Caco-2 (cell line): ENCODE measurements at regions not wholly inside any gene's neighbourhood (a gene's known extent, or its start where the extent isn't known, plus 50 kb on each side); places are given as distances from the start of the nearest gene placed in this dataset.

ENCODE experiments used
- BruUV-seq: library from RNA; stranded (reverse); fragments of 400-500 nt; replicated peaks from 2 replicates; lab custom pipeline; 2021; lab: Mats Ljungman, UMichigan
- CTCF ChIA-PET: fragments of 300-600 bp; sonication (Branson Sonifier 250); formaldehyde crosslinking; loops from one replicate; lab custom pipeline; 2022; ENCODE audit warnings: antibody characterized with exemption; lab: Charles Lee
- POLR2A ChIA-PET: fragments of 300-600 bp; sonication (Branson Sonifier 250); formaldehyde crosslinking; loops from one replicate; lab custom pipeline; 2022; ENCODE audit warnings: antibody characterized with exemption; lab: Charles Lee
- DNase-seq, 2 experiments: peaks; one replicate each; pipeline versions ENCODE4 v3.0.0 to v3.0.0-alpha.2; 2020 to 2022
- H3K27me3 ChIP-seq: replicated peaks from 2 replicates; pipeline ENCODE4 v1.6.0; 2011; ENCODE audit warnings: low read length; ENCODE audit not compliant: control insufficient read depth, insufficient read depth
- H3K36me3 ChIP-seq: 2 replicates; pipeline ENCODE4 v1.5.1; 2011; ENCODE audit warnings: low read length; ENCODE audit not compliant: control insufficient read depth, insufficient read depth
- H3K4me1 ChIP-seq: fragments of 250-450 bp; sonication (Bioruptor Pico); 2 replicates; pipeline ENCODE4 v1.5.1; 2020; ENCODE audit warnings: mild to moderate bottlenecking
- H3K4me3 ChIP-seq: 2 replicates; pipeline ENCODE4 v1.5.1; 2011; ENCODE audit warnings: low read depth, mild to moderate bottlenecking, control low read depth, low read length
- H3K9me3 ChIP-seq: fragments of 250-450 bp; sonication (Bioruptor Pico); 2 replicates; pipeline ENCODE4 v1.5.1; 2020; ENCODE audit warnings: mild to moderate bottlenecking, moderate library complexity
- H3K27ac Mint-ChIP-seq: one replicate; pipeline ENCODE4 v1.8.0; 2022; ENCODE audit warnings: mixed read lengths; ENCODE audit not compliant: unreplicated experiment
- H3K27me3 Mint-ChIP-seq: one replicate; pipeline ENCODE4 v1.8.0; 2022; ENCODE audit warnings: mixed read lengths; ENCODE audit not compliant: insufficient read depth, unreplicated experiment
- H3K36me3 Mint-ChIP-seq: one replicate; pipeline ENCODE4 v1.8.0; 2022; ENCODE audit warnings: mild to moderate bottlenecking, mixed read lengths; ENCODE audit not compliant: insufficient read depth, unreplicated experiment
- H3K4me1 Mint-ChIP-seq: one replicate; pipeline ENCODE4 v1.8.0; 2022; ENCODE audit warnings: low read depth, mixed read lengths; ENCODE audit not compliant: unreplicated experiment
- H3K4me3 Mint-ChIP-seq: one replicate; pipeline ENCODE4 v1.8.0; 2022; ENCODE audit warnings: mild to moderate bottlenecking, moderate library complexity, mixed read lengths; ENCODE audit not compliant: unreplicated experiment
- H3K9me3 Mint-ChIP-seq: one replicate; pipeline ENCODE4 v1.8.0; 2022; ENCODE audit warnings: mixed read lengths; ENCODE audit not compliant: unreplicated experiment
- CTCF ChIP-seq, 2 experiments: fragments of 200-600 bp in 1 of 2; IDR thresholded peaks; 1 replicate in 1 of 2; 2 replicates in 1 of 2; pipeline versions ENCODE4 v1.5.1 to v1.8.0; 2011 to 2022; ENCODE audit warnings: antibody characterized with exemption in 1 of 2, control low read depth in 1 of 2, inconsistent platforms in 1 of 2, low read depth in 1 of 2, low read length in 1 of 2, mild to moderate bottlenecking in 1 of 2, moderate library complexity in 1 of 2; ENCODE audit not compliant: insufficient read depth in 1 of 2, severe bottlenecking in 1 of 2, unreplicated experiment in 1 of 2
- intact Hi-C: fragments of 100-400 bp; cut with micrococcal nuclease; formaldehyde crosslinking; loops from one replicate; pipeline ENCODE4 v1.10.0; 2022; ENCODE audit not compliant: unreplicated experiment

GRCh38 chr5:115382989-115383388 is 86.5 kb upstream of the CCDC112 start:
- no peaks in the 10 kb centered on the region for H3K36me3 ChIP-seq
- Mint-ChIP-seq H3K9me3 (no peaks in the 10 kb centered on the region), H3K27ac (no peak overlapping the region), H3K4me3 (no peak overlapping the region), H3K4me1 (no peaks in the 10 kb centered on the region), H3K27me3 (peaks cover 2% of the 10 kb centered on the region), H3K36me3 (no peaks in the 10 kb centered on the region)
- DNase-seq, result no peak
- no TSS peak for BruUV-seq
- H3K4me3 ChIP-seq, result no peak overlapping the region
- intact Hi-C loops, result no loop called here
- TF ChIP-seq CTCF (IDR thresholded peaks at IDR 0.05; ENCODE audit: insufficient read depth in 1 of 2, low read depth in 1 of 2, low read length in 1 of 2, severe bottlenecking in 1 of 2, unreplicated experiment in 1 of 2), result no peak
- H3K4me1 ChIP-seq, result no peaks in the 10 kb centered on the region
- 0 out of 2 replicates have a peak, but pooled peaks cover 1% of the 10 kb centered on the region for H3K27me3 ChIP-seq
- ChIA-PET CTCF (no interaction called here), POLR2A (no interaction called here)
- H3K9me3 ChIP-seq, result no peaks in the 10 kb centered on the region

GRCh38 chr5:115381911-115382662 is 85.6 kb upstream of the CCDC112 start:
- Histone ChIP-seq H3K4me3 (no peak overlapping the region), H3K9me3 (no peaks in the 10 kb centered on the region), H3K4me1 (no peaks in the 10 kb centered on the region), H3K36me3 (no peaks in the 10 kb centered on the region), H3K27me3 (0 out of 2 replicates have a peak, but pooled peaks cover 1% of the 10 kb centered on the region)
- Mint-ChIP-seq H3K27me3 (peaks cover 2% of the 10 kb centered on the region), H3K27ac (no peak overlapping the region), H3K9me3 (no peaks in the 10 kb centered on the region), H3K36me3 (no peaks in the 10 kb centered on the region), H3K4me3 (no peak overlapping the region), H3K4me1 (no peaks in the 10 kb centered on the region)
- BruUV-seq, result no TSS peak
- TF ChIP-seq CTCF (IDR thresholded peaks at IDR 0.05; ENCODE audit: insufficient read depth in 1 of 2, low read depth in 1 of 2, low read length in 1 of 2, severe bottlenecking in 1 of 2, unreplicated experiment in 1 of 2), result no peak
- ChIA-PET POLR2A (no interaction called here), CTCF (no interaction called here)
- DNase-seq, result no peak
- intact Hi-C loops, result no loop called here

- intact Hi-C loops, result no loop called here
- 0 out of 2 replicates have a peak, but pooled peaks cover under 1% of the 10 kb centered on the region for H3K27me3 ChIP-seq
- H3K36me3 ChIP-seq, result no peaks in the 10 kb centered on the region
- Mint-ChIP-seq H3K36me3 (no peaks in the 10 kb centered on the region), H3K9me3 (no peaks in the 10 kb centered on the region), H3K27me3 (peaks cover 2% of the 10 kb centered on the region), H3K4me1 (no peaks in the 10 kb centered on the region), H3K27ac (no peak overlapping the region), H3K4me3 (no peak overlapping the region)
- no peak overlapping the region for H3K4me3 ChIP-seq
- DNase-seq, result no peak
- no peaks in the 10 kb centered on the region for H3K9me3 ChIP-seq
- CTCF ChIA-PET, result no interaction called here
- POLR2A ChIA-PET, result no interaction called here
- TF ChIP-seq CTCF (IDR thresholded peaks at IDR 0.05; ENCODE audit: insufficient read depth in 1 of 2, low read depth in 1 of 2, low read length in 1 of 2, severe bottlenecking in 1 of 2, unreplicated experiment in 1 of 2), result no peak
- no TSS peak for BruUV-seq
- no peaks in the 10 kb centered on the region for H3K4me1 ChIP-seq
Observed at GRCh38 chr5:115379622-115380344, 83.3 kb upstream of the CCDC112 start.
